Immature natural killer cell (primary cell): ENCODE measurements at regions not wholly inside any gene's neighbourhood (a gene's known extent, or its start where the extent isn't known, plus 50 kb on each side); places are given as distances from the start of the nearest gene placed in this dataset.
A peak's percentile ranks its signal among the peaks of the same experiment; 100 is the strongest.
"Not testable (repeated sequence)": the region's sequence is repeated elsewhere in the genome, so short reads cannot be mapped to it uniquely, and the experiment has no call there.

Experiments used
- DNase-seq, 3 donors: peaks; one replicate each; pipeline ENCODE4 v3.0.0; 2022; ENCODE audit warnings: mixed read lengths in 1 of 3
- H3K27ac Mint-ChIP-seq, 6 donors: one replicate each; pipeline ENCODE4 v1.8.0; 2020; ENCODE audit warnings: mixed read lengths in 6 of 6, mild to moderate bottlenecking in 5 of 6, inconsistent platforms in 4 of 6, moderate library complexity in 3 of 6
- H3K27me3 Mint-ChIP-seq, 3 donors: one replicate each; pipeline ENCODE4 v1.8.0; 2020 to 2021; ENCODE audit warnings: low read depth in 3 of 3, mild to moderate bottlenecking in 3 of 3, mixed read lengths in 3 of 3, moderate library complexity in 3 of 3, inconsistent platforms in 1 of 3
- H3K36me3 Mint-ChIP-seq, 3 donors: one replicate each; pipeline ENCODE4 v1.8.0; 2020; ENCODE audit warnings: mixed read lengths in 3 of 3, inconsistent platforms in 2 of 3, mild to moderate bottlenecking in 2 of 3
- H3K4me1 Mint-ChIP-seq, 2 donors: one replicate each; pipeline ENCODE4 v1.8.0; 2020; ENCODE audit warnings: inconsistent platforms in 2 of 2, mild to moderate bottlenecking in 2 of 2, mixed read lengths in 2 of 2, moderate library complexity in 1 of 2
- H3K4me3 Mint-ChIP-seq, 5 donors: one replicate each; pipeline ENCODE4 v1.8.0; 2020; ENCODE audit warnings: mild to moderate bottlenecking in 5 of 5, mixed read lengths in 5 of 5, inconsistent platforms in 3 of 5, moderate library complexity in 3 of 5
- H3K9me3 Mint-ChIP-seq, 6 donors: one replicate each; pipeline ENCODE4 v1.8.0; 2020; ENCODE audit warnings: mild to moderate bottlenecking in 6 of 6, mixed read lengths in 6 of 6, inconsistent platforms in 4 of 6, moderate library complexity in 3 of 6

GRCh38 chr14:105978618-105979295 lies 452.4 kb downstream of the TMEM121 start:
- Mint-ChIP-seq H3K27ac (no peak overlapping the region), H3K27me3 (peaks cover 4 to 26% (median 24%) of the 10 kb centered on the region in 3 donors), H3K4me1 (peaks cover 40 to 48% of the 10 kb centered on the region in 2 donors), H3K36me3 (no peaks in the 10 kb centered on the region), H3K9me3 (peaks cover 0 to 2% (median 0%) of the 10 kb centered on the region in 6 donors), H3K4me3 (no peak overlapping the region)
- DNase-seq, result no peak

- H3K4me1 Mint-ChIP-seq, result peaks cover 44 to 48% of the 10 kb centered on the region in 2 donors
- H3K27me3 Mint-ChIP-seq, result peaks cover 4 to 25% (median 24%) of the 10 kb centered on the region in 3 donors
- H3K27ac Mint-ChIP-seq, result no peak overlapping the region
- no peaks in the 10 kb centered on the region for H3K9me3 Mint-ChIP-seq
- DNase-seq, result no peak
- H3K4me3 Mint-ChIP-seq, result no peak overlapping the region
- H3K36me3 Mint-ChIP-seq, result no peaks in the 10 kb centered on the region
Observed at GRCh38 chr14:105979446-105979845, 453.1 kb downstream of the TMEM121 start.

- peaks cover 50% of the 10 kb centered on the region in 2 donors for H3K4me1 Mint-ChIP-seq
- H3K27ac Mint-ChIP-seq, result peak overlapping the region in 1 of 6 donors; percentile 86
- H3K36me3 Mint-ChIP-seq, result no peaks in the 10 kb centered on the region
- DNase-seq, result no peak
- H3K4me3 Mint-ChIP-seq, result peak overlapping the region in 1 of 5 donors; percentile 20
- H3K9me3 Mint-ChIP-seq, result no peaks in the 10 kb centered on the region
- H3K27me3 Mint-ChIP-seq, result peaks cover 4 to 25% (median 22%) of the 10 kb centered on the region in 3 donors
Observed at GRCh38 chr14:105980224-105980623, 453.8 kb downstream of the TMEM121 start.

- H3K27ac Mint-ChIP-seq, result peak overlapping the region; percentile 26 to 86 (median 70)
- peaks cover 54 to 60% of the 10 kb centered on the region in 2 donors for H3K4me1 Mint-ChIP-seq
- DNase-seq, result peak; percentile 81 to 82 (median 81)
- peaks cover 4 to 27% (median 20%) of the 10 kb centered on the region in 3 donors for H3K27me3 Mint-ChIP-seq
- not testable (repeated sequence) for H3K36me3 Mint-ChIP-seq, H3K9me3 Mint-ChIP-seq
- H3K4me3 Mint-ChIP-seq, result peak overlapping the region; percentile 28 to 73 (median 61)
Observed at GRCh38 chr14:105981517-105982302, 455.3 kb downstream of the TMEM121 start.

- no peaks in the 10 kb centered on the region for H3K9me3 Mint-ChIP-seq
- H3K4me1 Mint-ChIP-seq, result peaks cover 63 to 69% of the 10 kb centered on the region in 2 donors
- peak overlapping the region in 3 of 5 donors; percentile 13 to 47 (median 36) for H3K4me3 Mint-ChIP-seq
- peak overlapping the region in 5 of 6 donors; percentile 25 to 86 (median 72) for H3K27ac Mint-ChIP-seq
- no peak for DNase-seq
- no peaks in the 10 kb centered on the region for H3K36me3 Mint-ChIP-seq
- peaks cover 4 to 23% (median 22%) of the 10 kb centered on the region in 3 donors for H3K27me3 Mint-ChIP-seq
Observed at GRCh38 chr14:105982664-105983063, 456.3 kb downstream of the TMEM121 start.

- DNase-seq, result no peak
- peaks cover 43 to 63% of the 10 kb centered on the region in 2 donors for H3K4me1 Mint-ChIP-seq
- H3K27ac Mint-ChIP-seq, result peak overlapping the region; percentile 76 to 93 (median 88)
- peak overlapping the region; percentile 67 to 86 (median 79) for H3K4me3 Mint-ChIP-seq
- H3K27me3 Mint-ChIP-seq, result peaks cover 4 to 15% (median 10%) of the 10 kb centered on the region in 3 donors
- H3K36me3 Mint-ChIP-seq, result no peaks in the 10 kb centered on the region
- H3K9me3 Mint-ChIP-seq, result no peaks in the 10 kb centered on the region
Observed at GRCh38 chr14:105986894-105987284, 460.5 kb downstream of the TMEM121 start.

- H3K27ac Mint-ChIP-seq, result peak overlapping the region; percentile 76 to 93 (median 88)
- H3K36me3 Mint-ChIP-seq, result no peaks in the 10 kb centered on the region
- DNase-seq, result no peak
- H3K4me3 Mint-ChIP-seq, result peak overlapping the region; percentile 10 to 86 (median 79)
- peaks cover 36 to 56% of the 10 kb centered on the region in 2 donors for H3K4me1 Mint-ChIP-seq
- H3K9me3 Mint-ChIP-seq, result no peaks in the 10 kb centered on the region
- H3K27me3 Mint-ChIP-seq, result peaks cover 4 to 18% (median 13%) of the 10 kb centered on the region in 3 donors
Observed at GRCh38 chr14:105987563-105987962, 461.2 kb downstream of the TMEM121 start.

GRCh38 chr14:105989566-105990302 lies 463.4 kb downstream of the TMEM121 start:
- Mint-ChIP-seq H3K27ac (peak overlapping the region in 4 of 6 donors; percentile 17 to 82 (median 52)), H3K9me3 (no peaks in the 10 kb centered on the region), H3K4me3 (no peak overlapping the region), H3K4me1 (peaks cover 42 to 47% of the 10 kb centered on the region in 2 donors), H3K27me3 (peaks cover 2 to 23% (median 21%) of the 10 kb centered on the region in 3 donors), H3K36me3 (no peaks in the 10 kb centered on the region)
- no peak for DNase-seq

GRCh38 chr14:105991677-105992076 lies 465.3 kb downstream of the TMEM121 start:
- Mint-ChIP-seq H3K27me3 (peaks cover 2 to 19% (median 15%) of the 10 kb centered on the region in 3 donors), H3K4me1 (peaks cover 33 to 35% of the 10 kb centered on the region in 2 donors), H3K27ac (peak overlapping the region in 3 of 6 donors; percentile 6 to 41 (median 40))
- not testable (repeated sequence) for H3K4me3 Mint-ChIP-seq, H3K9me3 Mint-ChIP-seq, DNase-seq, H3K36me3 Mint-ChIP-seq

- DNase-seq, result peak; percentile 59 to 77 (median 67)
- peaks cover 21 to 33% of the 10 kb centered on the region in 2 donors for H3K4me1 Mint-ChIP-seq
- peak overlapping the region; percentile 63 to 80 (median 72) for H3K27ac Mint-ChIP-seq
- peaks cover 4 to 16% (median 13%) of the 10 kb centered on the region in 3 donors for H3K27me3 Mint-ChIP-seq
- no peaks in the 10 kb centered on the region for H3K9me3 Mint-ChIP-seq
- H3K4me3 Mint-ChIP-seq, result peak overlapping the region in 4 of 5 donors; percentile 18 to 60 (median 24)
- H3K36me3 Mint-ChIP-seq, result no peaks in the 10 kb centered on the region
Observed at GRCh38 chr14:105993814-105994213, 467.4 kb downstream of the TMEM121 start.

- H3K9me3 Mint-ChIP-seq, DNase-seq, H3K36me3 Mint-ChIP-seq, H3K4me3 Mint-ChIP-seq: not testable (repeated sequence)
- peak overlapping the region in 3 of 6 donors; percentile 30 to 51 (median 40) for H3K27ac Mint-ChIP-seq
- peaks cover 28 to 47% of the 10 kb centered on the region in 2 donors for H3K4me1 Mint-ChIP-seq
- H3K27me3 Mint-ChIP-seq, result peaks cover 12 to 22% (median 13%) of the 10 kb centered on the region in 3 donors
Observed at GRCh38 chr14:105995011-105995710, 468.8 kb downstream of the TMEM121 start.

GRCh38 chr14:105998597-105998996 lies 472.2 kb downstream of the TMEM121 start:
- DNase-seq, H3K9me3 Mint-ChIP-seq, H3K36me3 Mint-ChIP-seq: not testable (repeated sequence)
- Mint-ChIP-seq H3K27me3 (peaks cover 7 to 17% (median 17%) of the 10 kb centered on the region in 3 donors), H3K4me1 (peaks cover 39 to 52% of the 10 kb centered on the region in 2 donors), H3K27ac (peak overlapping the region in 4 of 6 donors; percentile 21 to 82 (median 71)), H3K4me3 (peak overlapping the region in 2 of 5 donors; percentile 14 to 44)
